ENCODE measurements at regions not wholly inside any gene's neighbourhood (a gene's known extent, or its start where the extent isn't known, plus 50 kb on each side); places are given as distances from the start of the nearest gene placed in this dataset.

DNA sequence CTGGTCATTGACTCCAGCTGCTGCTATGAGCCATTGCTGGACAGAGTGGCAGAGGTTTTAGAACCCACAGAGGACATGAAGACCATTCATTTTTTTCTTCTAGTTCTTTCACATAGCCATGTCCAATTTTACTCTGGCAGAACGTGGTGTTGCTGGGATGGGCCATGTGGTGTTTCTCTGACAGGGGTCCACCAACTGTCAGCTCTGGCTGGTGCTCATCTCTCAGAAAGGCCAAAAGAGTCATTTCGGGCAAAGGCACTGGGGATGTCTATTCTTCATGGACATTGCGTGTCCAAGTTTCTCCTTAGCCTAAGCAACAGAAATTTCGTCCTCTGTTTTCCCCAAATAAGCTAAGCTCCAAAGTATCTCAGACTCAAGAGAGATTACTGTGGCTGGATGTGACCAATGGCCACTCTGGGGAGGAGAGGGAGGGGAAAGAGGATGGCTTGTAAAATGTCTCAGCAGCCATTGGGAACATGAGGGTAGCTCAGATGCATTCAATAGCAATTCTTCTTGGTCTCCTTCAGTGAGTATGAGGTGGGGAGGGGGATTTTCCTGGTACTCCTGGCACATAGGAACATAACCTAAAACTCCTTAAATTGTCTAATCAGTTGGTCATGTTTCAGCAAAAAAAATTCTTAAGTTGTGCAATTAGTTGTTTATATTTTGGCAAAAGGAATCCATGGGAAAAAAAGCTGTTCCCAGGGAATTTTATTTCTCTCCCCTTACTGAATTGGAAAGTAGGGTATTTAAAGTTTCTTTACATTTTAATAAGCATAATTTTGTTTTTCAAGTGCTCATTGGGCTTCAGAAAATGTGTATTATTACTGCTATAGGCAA is 131.6 kb upstream of the MITF start:
- no peak overlapping the region for H3K4me3 ChIP-seq (ENCODE audit: low read depth, low read length)
- DNase-seq (ENCODE audit: low read depth) = no peak
- TF ChIP-seq CTCF (IDR thresholded peaks at IDR 0.05; ENCODE audit: insufficient read depth, low read depth, low read length) = no peak

GRCh38 chr3:69605867-69606266 is 133.4 kb upstream of the MITF start:
- TF ChIP-seq CTCF (IDR thresholded peaks at IDR 0.05; ENCODE audit: insufficient read depth, low read depth, low read length) = no peak
- H3K4me3 ChIP-seq (ENCODE audit: low read depth, low read length) = no peak overlapping the region
- no peak for DNase-seq (ENCODE audit: low read depth)

DNA sequence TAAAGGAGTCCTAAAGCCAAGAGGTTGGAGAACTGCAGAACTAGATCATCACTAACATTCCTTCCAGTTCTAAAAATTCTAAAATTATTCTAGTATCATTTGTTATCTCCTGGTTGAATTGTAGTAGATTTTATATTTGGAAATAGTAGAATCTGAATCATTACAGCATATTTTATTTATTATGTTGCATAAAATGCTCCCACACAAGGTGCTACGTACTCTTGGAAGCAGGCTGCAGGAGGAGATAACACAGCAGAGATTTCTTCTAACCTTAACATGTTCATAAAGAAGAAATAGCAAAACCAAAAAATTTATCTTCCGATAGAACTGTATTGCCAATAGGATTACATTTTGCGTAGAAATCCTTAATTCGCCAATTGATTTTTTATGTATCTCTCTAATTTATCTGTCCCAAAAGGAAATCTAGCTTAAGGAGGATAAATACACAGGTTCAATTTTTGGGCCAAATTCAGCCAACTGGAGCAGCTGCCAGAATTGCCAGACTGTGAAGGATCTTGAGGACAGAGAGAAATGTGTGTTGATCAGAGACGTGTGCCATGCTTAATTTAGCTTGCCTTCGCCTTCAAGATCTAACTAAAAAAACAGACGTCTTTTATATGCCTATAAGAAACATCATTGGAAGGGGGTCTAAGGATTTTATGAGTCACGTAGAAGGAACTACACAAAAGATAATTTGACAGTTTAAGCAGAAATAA is 134.4 kb upstream of the MITF start:
- H3K4me3 ChIP-seq (ENCODE audit: low read depth, low read length) = no peak overlapping the region
- DNase-seq (ENCODE audit: low read depth) = no peak
- TF ChIP-seq CTCF (IDR thresholded peaks at IDR 0.05; ENCODE audit: insufficient read depth, low read depth, low read length) = no peak

GRCh38 chr3:69602112-69602511 is 137.2 kb upstream of the MITF start:
- no peak overlapping the region for H3K4me3 ChIP-seq (ENCODE audit: low read depth, low read length)
- no peak for DNase-seq (ENCODE audit: low read depth)
- TF ChIP-seq CTCF (IDR thresholded peaks at IDR 0.05; ENCODE audit: insufficient read depth, low read depth, low read length) = no peak

DNA sequence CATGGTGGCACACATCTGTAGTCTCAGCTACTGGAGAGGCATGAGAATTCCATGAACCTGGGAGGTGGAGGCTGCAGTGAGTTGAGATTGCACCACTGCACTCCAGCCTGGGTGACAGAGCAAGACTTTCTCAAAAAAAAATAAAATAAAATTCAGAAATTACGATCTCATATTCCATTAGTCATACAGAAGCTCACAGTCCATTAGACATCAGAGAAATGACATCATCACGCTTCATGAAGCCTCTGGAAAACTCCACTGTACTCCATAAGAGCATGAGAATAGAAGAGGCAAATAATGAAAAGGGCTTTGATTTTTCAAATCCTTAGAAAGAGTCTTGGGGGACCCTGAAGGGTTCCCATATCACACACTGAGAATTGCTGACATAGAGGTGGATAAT is 145.0 kb upstream of the MITF start:
- no peak overlapping the region for H3K4me3 ChIP-seq (ENCODE audit: low read depth, low read length)
- TF ChIP-seq CTCF (IDR thresholded peaks at IDR 0.05; ENCODE audit: insufficient read depth, low read depth, low read length) = no peak
- DNase-seq (ENCODE audit: low read depth) = no peak

DNA sequence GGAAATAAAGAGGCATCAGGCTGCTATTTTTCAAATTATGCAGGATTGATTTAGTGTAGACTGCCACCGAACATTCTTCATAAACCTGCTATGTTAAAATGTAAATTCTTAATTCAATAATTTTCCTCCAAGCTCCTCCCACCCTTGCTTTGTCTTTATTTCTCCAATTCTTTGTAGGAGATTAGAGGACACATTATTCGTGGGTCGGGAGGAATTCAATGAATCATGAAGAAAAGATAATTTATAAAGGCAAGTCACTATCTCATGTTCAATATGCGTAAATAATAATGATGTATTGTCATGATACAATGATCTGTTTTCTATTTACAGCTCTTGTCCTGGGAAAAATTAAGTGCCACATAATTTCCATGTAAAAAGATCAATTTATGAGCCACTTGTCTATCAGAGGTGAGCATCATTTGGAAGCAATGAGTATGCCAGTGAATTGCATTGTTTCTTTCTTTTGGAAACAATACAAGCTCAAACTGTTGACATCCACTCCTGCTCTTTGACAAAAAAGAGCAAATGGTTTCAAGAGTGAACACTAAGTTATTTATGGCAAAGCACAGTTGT is 148.0 kb upstream of the MITF start:
- no peak for TF ChIP-seq CTCF (IDR thresholded peaks at IDR 0.05; ENCODE audit: insufficient read depth, low read depth, low read length)
- H3K4me3 ChIP-seq (ENCODE audit: low read depth, low read length) = no peak overlapping the region
- no peak for DNase-seq (ENCODE audit: low read depth)
